ENCODE measurements at regions not wholly inside any gene's neighbourhood (a gene's known extent, or its start where the extent isn't known, plus 50 kb on each side); places are given as distances from the start of the nearest gene placed in this dataset.

GRCh38 chr2:145488571-145488970 is 968.7 kb upstream of the ZEB2 start:
- H2AK5ac ChIP-seq (ENCODE audit: insufficient read length, low read length): no peak overlapping the region
- H4K5ac ChIP-seq (ENCODE audit: insufficient read length, low read depth, low read length): no peak overlapping the region
- H3K27me3 Mint-ChIP-seq (ENCODE audit: low read depth): no peaks in the 10 kb centered on the region
- no peak overlapping the region for H3K56ac ChIP-seq (ENCODE audit: insufficient read length, low read depth, low read length)
- H3K4me1 ChIP-seq (ENCODE audit: insufficient read depth, low read length): no peaks in the 10 kb centered on the region
- H2BK15ac ChIP-seq (ENCODE audit: low read depth, low read length): no peak overlapping the region
- H3T11ph ChIP-seq (ENCODE audit: low read length): no peak overlapping the region
- H2BK12ac ChIP-seq (ENCODE audit: insufficient read length, low read depth, low read length): no peak overlapping the region
- H2BK120ac ChIP-seq (ENCODE audit: low read depth, low read length, poor library complexity, severe bottlenecking): no peak overlapping the region
- H2BK5ac ChIP-seq (ENCODE audit: insufficient read length, low read length): no peak overlapping the region
- H3K18ac ChIP-seq (ENCODE audit: insufficient read length, low read depth, low read length): no peak overlapping the region
- H3K23me2 ChIP-seq (ENCODE audit: insufficient read length, low read depth, low read length, poor library complexity, severe bottlenecking): no peaks in the 10 kb centered on the region
- H4K91ac ChIP-seq (ENCODE audit: insufficient read length, low read depth, low read length): no peak overlapping the region
- H2AFZ ChIP-seq (ENCODE audit: low read length): no peak overlapping the region
- no peaks in the 10 kb centered on the region for H3K27me3 ChIP-seq (ENCODE audit: insufficient read depth, low read length)
- H3K4me2 ChIP-seq (ENCODE audit: insufficient read depth, insufficient read length, low read length): no peak overlapping the region
- H3K23ac ChIP-seq (ENCODE audit: insufficient read length, low read depth, low read length): no peak overlapping the region
- H4K8ac ChIP-seq (replicated peaks; ENCODE audit: insufficient read length, low read depth, low read length): no peak overlapping the region
- H3K27ac Mint-ChIP-seq: no peak overlapping the region; a peak in 2 of 7 replicates
- no peak overlapping the region for H3K14ac ChIP-seq (ENCODE audit: insufficient read depth, low read length)
- no peak overlapping the region for H3K4ac ChIP-seq (ENCODE audit: low read depth, low read length)
- WGBS (ENCODE audit: extremely low coverage, insufficient read length, low lambda C conversion rate): no CpG with 5 or more reads among the region's 3 CpGs
- H3K79me2 ChIP-seq (ENCODE audit: insufficient read depth, low read length): no peaks in the 10 kb centered on the region
- no peak for DNase-seq
- H3K79me1 ChIP-seq (ENCODE audit: insufficient read depth, low read depth, low read length, poor library complexity, severe bottlenecking): no peaks in the 10 kb centered on the region
- H4K20me1 ChIP-seq (ENCODE audit: control insufficient read depth, insufficient read depth, insufficient read length): no peaks in the 10 kb centered on the region
- no peak overlapping the region for H3K9ac ChIP-seq (ENCODE audit: extremely low read depth, insufficient read length, low read length)
- no peak overlapping the region for H3K27ac ChIP-seq (ENCODE audit: insufficient read length, low read depth, low read length)
- no peaks in the 10 kb centered on the region for H3K9me3 ChIP-seq (ENCODE audit: control insufficient read depth, low read depth, low read length)
- H3K36me3 Mint-ChIP-seq (ENCODE audit: insufficient read depth in 1 of 3, low read depth in 3 of 3): peaks cover 0 to 3% (median 0%) of the 10 kb centered on the region in 3 experiments; a peak in 2 of 7 replicates
- peaks cover 5% of the 10 kb centered on the region in 2 experiments; a peak in 3 of 4 replicates for H3K4me1 Mint-ChIP-seq
- H3K4me3 Mint-ChIP-seq: no peak overlapping the region
- H3K9me3 Mint-ChIP-seq: peaks cover 4 to 6% of the 10 kb centered on the region in 2 experiments; a peak in 4 of 5 replicates
- TF ChIP-seq, protein P1, sequence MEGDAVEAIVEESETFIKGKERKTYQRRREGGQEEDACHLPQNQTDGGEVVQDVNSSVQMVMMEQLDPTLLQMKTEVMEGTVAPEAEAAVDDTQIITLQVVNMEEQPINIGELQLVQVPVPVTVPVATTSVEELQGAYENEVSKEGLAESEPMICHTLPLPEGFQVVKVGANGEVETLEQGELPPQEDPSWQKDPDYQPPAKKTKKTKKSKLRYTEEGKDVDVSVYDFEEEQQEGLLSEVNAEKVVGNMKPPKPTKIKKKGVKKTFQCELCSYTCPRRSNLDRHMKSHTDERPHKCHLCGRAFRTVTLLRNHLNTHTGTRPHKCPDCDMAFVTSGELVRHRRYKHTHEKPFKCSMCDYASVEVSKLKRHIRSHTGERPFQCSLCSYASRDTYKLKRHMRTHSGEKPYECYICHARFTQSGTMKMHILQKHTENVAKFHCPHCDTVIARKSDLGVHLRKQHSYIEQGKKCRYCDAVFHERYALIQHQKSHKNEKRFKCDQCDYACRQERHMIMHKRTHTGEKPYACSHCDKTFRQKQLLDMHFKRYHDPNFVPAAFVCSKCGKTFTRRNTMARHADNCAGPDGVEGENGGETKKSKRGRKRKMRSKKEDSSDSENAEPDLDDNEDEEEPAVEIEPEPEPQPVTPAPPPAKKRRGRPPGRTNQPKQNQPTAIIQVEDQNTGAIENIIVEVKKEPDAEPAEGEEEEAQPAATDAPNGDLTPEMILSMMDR (conservative IDR thresholded peaks at IDR 0.05): no peak
- H2BK20ac ChIP-seq (ENCODE audit: low read depth, low read length, poor library complexity, severe bottlenecking): no peak overlapping the region
